PC-3 (cell line): ENCODE measurements at regions not wholly inside any gene's neighbourhood (a gene's known extent, or its start where the extent isn't known, plus 50 kb on each side); places are given as distances from the start of the nearest gene placed in this dataset.

Experiments
- ATAC-seq: fragments of 200-7000 bp; cut with Tn5 transposase; 2 replicates; pipeline ENCODE4 v1.9.1; 2020; ENCODE audit warnings: mild to moderate bottlenecking, moderate library complexity
- BruUV-seq: library from RNA; stranded (reverse); fragments of 400-500 nt; replicated peaks from 2 replicates; lab custom pipeline; 2021; lab: Mats Ljungman, UMichigan
- CTCF ChIA-PET: fragments of 300-600 bp; sonication (Branson Sonifier 250); formaldehyde crosslinking; loops from one replicate; lab custom pipeline; 2022; ENCODE audit warnings: antibody characterized with exemption; lab: Charles Lee
- POLR2A ChIA-PET: fragments of 300-600 bp; sonication (Branson Sonifier 250); formaldehyde crosslinking; loops from one replicate; lab custom pipeline; 2022; ENCODE audit warnings: antibody characterized with exemption; ENCODE audit not compliant: unreplicated experiment; lab: Charles Lee
- DNase-seq: peaks from one replicate; pipeline ENCODE4 v3.0.0-alpha.2; 2015
- H2AFZ ChIP-seq: fragments of 300-600 bp; sonication (generic); 2 replicates; pipeline ENCODE4 v1.6.0; 2016; ENCODE audit warnings: antibody characterized with exemption, low read length
- H3F3A ChIP-seq: fragments of 300-600 bp; sonication (generic); one replicate; pipeline ENCODE4 v1.6.0; 2017; ENCODE audit warnings: antibody characterized with exemption, low read length, control low read depth, mild to moderate bottlenecking; ENCODE audit not compliant: unreplicated experiment
- H3K27ac ChIP-seq: fragments of 300-600 bp; sonication (generic); 2 replicates; pipeline ENCODE4 v1.5.1; 2016; ENCODE audit warnings: mild to moderate bottlenecking, low read length
- H3K27me3 ChIP-seq: fragments of 300-600 bp; sonication (generic); 2 replicates; pipeline ENCODE4 v1.6.1; 2016; ENCODE audit warnings: low read length, mixed read lengths
- H3K36me3 ChIP-seq: fragments of 300-600 bp; sonication (generic); 2 replicates; pipeline ENCODE4 v1.6.1; 2016; ENCODE audit warnings: low read depth, mixed run types, low read length, mixed read lengths
- H3K4me1 ChIP-seq: fragments of 300-600 bp; sonication (generic); 2 replicates; pipeline ENCODE4 v1.5.1; 2016; ENCODE audit warnings: low read length; ENCODE audit not compliant: insufficient read depth
- H3K4me2 ChIP-seq: fragments of 300-600 bp; sonication (generic); 2 replicates; pipeline ENCODE4 v1.6.0; 2016; ENCODE audit warnings: low read length
- H3K4me3 ChIP-seq: fragments of 300-600 bp; sonication (generic); 2 replicates; pipeline ENCODE4 v1.5.1; 2016; ENCODE audit warnings: mild to moderate bottlenecking, low read length, mixed read lengths
- H3K79me2 ChIP-seq: fragments of 300-600 bp; sonication (generic); 2 replicates; pipeline ENCODE4 v1.6.1; 2017; ENCODE audit warnings: low read length, mixed read lengths
- H3K9ac ChIP-seq: fragments of 300-600 bp; sonication (generic); 2 replicates; pipeline ENCODE4 v1.6.0; 2016; ENCODE audit warnings: mild to moderate bottlenecking, low read length
- H3K9me2 ChIP-seq: fragments of 300-600 bp; sonication (generic); replicated peaks from 2 replicates; pipeline ENCODE4 v1.6.1; 2016; ENCODE audit warnings: mixed run types, low read length, mixed read lengths
- H3K9me3 ChIP-seq: fragments of 300-600 bp; sonication (generic); 2 replicates; pipeline ENCODE4 v1.6.1; 2016; ENCODE audit warnings: low read length, mixed read lengths
- H4K20me1 ChIP-seq: fragments of 300-600 bp; sonication (generic); 2 replicates; pipeline ENCODE4 v1.6.1; 2016; ENCODE audit warnings: low read length, mixed read lengths
- EZH2 ChIP-seq: fragments of 300-600 bp; sonication (generic); IDR thresholded peaks from one replicate; pipeline ENCODE4 v1.6.1; 2017; ENCODE audit warnings: antibody characterized with exemption, mild to moderate bottlenecking, low read length; ENCODE audit not compliant: unreplicated experiment
- EZH2phosphoT487 ChIP-seq: fragments of 300-600 bp; sonication (generic); IDR thresholded peaks from 2 replicates; pipeline ENCODE4 v1.6.1; 2018; ENCODE audit warnings: mild to moderate bottlenecking, antibody characterized with exemption, low read length, borderline replicate concordance
- intact Hi-C: fragments of 100-400 bp; cut with micrococcal nuclease; formaldehyde crosslinking; loops from 2 replicates; pipeline ENCODE4 v1.9.0; 2023
- TF ChIP-seq, protein P1 (sequence below): fragments of 300-600 bp; sonication (generic); conservative IDR thresholded peaks from 2 replicates; pipeline ENCODE4 v1.5.1; 2017; ENCODE audit warnings: antibody characterized with exemption, low read depth, mild to moderate bottlenecking, low read length

DNA sequence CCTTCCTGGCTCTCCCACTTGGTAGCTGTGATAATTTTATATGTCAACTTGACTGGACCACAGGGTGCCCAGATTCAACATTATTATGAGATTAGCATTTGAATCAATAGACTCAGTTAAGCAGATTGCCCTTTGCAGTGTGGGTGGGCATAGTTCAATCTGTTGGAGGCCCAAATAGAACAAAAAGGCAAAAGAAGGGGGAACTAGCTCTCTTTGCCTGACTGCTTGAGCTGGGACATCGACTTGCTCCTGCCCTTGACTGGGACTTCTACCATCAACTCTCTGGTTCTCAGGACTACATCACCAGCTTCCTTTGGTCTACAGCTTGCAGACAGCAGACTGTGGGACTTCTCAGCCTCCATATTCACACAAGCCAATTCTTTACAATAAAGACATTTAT, 1189.2 kb downstream of the BCL11B start:
- H3K79me2 ChIP-seq = no peaks in the 10 kb centered on the region
- DNase-seq (no peak), ATAC-seq (no peak)
- H3F3A ChIP-seq = no peaks in the 10 kb centered on the region
- H3K27ac ChIP-seq = no peak overlapping the region
- peaks cover 12% of the 10 kb centered on the region for H3K27me3 ChIP-seq
- TF ChIP-seq, protein P1, sequence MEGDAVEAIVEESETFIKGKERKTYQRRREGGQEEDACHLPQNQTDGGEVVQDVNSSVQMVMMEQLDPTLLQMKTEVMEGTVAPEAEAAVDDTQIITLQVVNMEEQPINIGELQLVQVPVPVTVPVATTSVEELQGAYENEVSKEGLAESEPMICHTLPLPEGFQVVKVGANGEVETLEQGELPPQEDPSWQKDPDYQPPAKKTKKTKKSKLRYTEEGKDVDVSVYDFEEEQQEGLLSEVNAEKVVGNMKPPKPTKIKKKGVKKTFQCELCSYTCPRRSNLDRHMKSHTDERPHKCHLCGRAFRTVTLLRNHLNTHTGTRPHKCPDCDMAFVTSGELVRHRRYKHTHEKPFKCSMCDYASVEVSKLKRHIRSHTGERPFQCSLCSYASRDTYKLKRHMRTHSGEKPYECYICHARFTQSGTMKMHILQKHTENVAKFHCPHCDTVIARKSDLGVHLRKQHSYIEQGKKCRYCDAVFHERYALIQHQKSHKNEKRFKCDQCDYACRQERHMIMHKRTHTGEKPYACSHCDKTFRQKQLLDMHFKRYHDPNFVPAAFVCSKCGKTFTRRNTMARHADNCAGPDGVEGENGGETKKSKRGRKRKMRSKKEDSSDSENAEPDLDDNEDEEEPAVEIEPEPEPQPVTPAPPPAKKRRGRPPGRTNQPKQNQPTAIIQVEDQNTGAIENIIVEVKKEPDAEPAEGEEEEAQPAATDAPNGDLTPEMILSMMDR = no peak
- TF ChIP-seq EZH2 = no peak
- TF ChIP-seq EZH2phosphoT487 = no peak
- H3K36me3 ChIP-seq = no peaks in the 10 kb centered on the region
- no peak overlapping the region for H3K4me3 ChIP-seq
- no peak overlapping the region for H3K4me2 ChIP-seq
- H4K20me1 ChIP-seq = no peaks in the 10 kb centered on the region
- intact Hi-C loops = no loop called here
- H3K9me2 ChIP-seq = no peaks in the 10 kb centered on the region
- ChIA-PET CTCF (no interaction called here), POLR2A (no interaction called here)
- H3K9ac ChIP-seq = no peak overlapping the region
- no peak overlapping the region for H2AFZ ChIP-seq
- BruUV-seq = no TSS peak
- no peaks in the 10 kb centered on the region for H3K4me1 ChIP-seq
- H3K9me3 ChIP-seq = no peaks in the 10 kb centered on the region

DNA sequence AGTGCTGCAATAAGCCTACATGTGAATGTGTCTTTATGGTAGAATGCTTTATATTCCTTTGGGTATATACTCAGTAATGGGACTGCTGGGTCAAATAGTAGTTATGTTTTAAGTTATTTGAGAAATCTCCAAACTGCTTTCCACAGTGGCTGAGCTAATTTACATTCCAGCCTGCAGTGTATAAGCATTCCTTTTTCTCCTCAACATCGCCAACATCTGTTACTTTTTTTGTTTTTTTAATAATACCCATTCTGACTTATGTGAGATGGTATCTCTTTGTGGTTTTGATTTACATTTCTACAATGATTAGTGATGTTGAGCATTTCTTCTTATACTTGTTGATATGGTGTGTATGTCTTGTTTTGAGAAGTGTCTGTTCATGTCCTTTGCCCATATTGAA, 1186.2 kb downstream of the BCL11B start:
- Histone ChIP-seq H3K4me1 (no peaks in the 10 kb centered on the region), H3K4me2 (no peak overlapping the region), H3K4me3 (no peak overlapping the region), H3K36me3 (no peaks in the 10 kb centered on the region), H3F3A (no peaks in the 10 kb centered on the region), H3K9me3 (no peaks in the 10 kb centered on the region), H4K20me1 (no peaks in the 10 kb centered on the region), H3K9ac (no peak overlapping the region), H3K27me3 (peaks cover 10% of the 10 kb centered on the region; the same call in 1 of the 2 replicates), H2AFZ (no peak overlapping the region), H3K9me2 (no peaks in the 10 kb centered on the region), H3K27ac (no peak overlapping the region), H3K79me2 (no peaks in the 10 kb centered on the region)
- TF ChIP-seq, protein P1 = no peak
- TF ChIP-seq EZH2 = no peak
- no peak for TF ChIP-seq EZH2phosphoT487
- no peak for ATAC-seq
- ChIA-PET CTCF (no interaction called here), POLR2A (no interaction called here)
- intact Hi-C loops = no loop called here
- BruUV-seq = no TSS peak
- DNase-seq = no peak

DNA sequence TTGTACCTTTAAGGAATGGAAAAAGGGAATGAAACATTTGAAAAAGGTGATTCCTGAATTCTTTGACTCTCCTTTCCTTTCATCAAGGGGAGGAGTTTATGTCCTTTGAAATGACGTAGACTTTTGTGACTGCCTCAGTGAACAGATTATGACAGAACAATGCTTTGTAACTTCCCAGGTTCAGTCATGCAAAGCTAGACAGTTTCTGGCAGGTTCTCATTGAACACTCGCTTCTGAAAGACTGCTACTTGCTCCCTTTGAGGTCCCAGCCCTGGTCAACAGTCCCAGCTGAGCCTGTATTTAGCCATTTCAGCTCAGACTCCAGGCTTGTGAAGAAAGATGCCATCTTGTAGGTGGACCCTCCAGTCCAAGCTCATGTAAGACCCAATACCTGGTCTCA, 1178.9 kb downstream of the BCL11B start:
- intact Hi-C loops = no loop called here
- ChIA-PET CTCF (no interaction called here), POLR2A (no interaction called here)
- H3K4me1 ChIP-seq = no peaks in the 10 kb centered on the region
- H3K9me3 ChIP-seq = no peaks in the 10 kb centered on the region
- TF ChIP-seq EZH2phosphoT487 = no peak
- TF ChIP-seq, protein P1 = no peak
- TF ChIP-seq EZH2 = no peak
- H4K20me1 ChIP-seq = no peaks in the 10 kb centered on the region
- no peaks in the 10 kb centered on the region for H3F3A ChIP-seq
- no peaks in the 10 kb centered on the region for H3K27me3 ChIP-seq
- no peaks in the 10 kb centered on the region for H3K9me2 ChIP-seq
- BruUV-seq = no TSS peak
- no peak overlapping the region for H3K4me2 ChIP-seq
- no peak overlapping the region for H3K4me3 ChIP-seq
- H3K27ac ChIP-seq = no peak overlapping the region
- DNase-seq (no peak), ATAC-seq (no peak)
- no peaks in the 10 kb centered on the region for H3K79me2 ChIP-seq
- no peak overlapping the region for H2AFZ ChIP-seq
- no peaks in the 10 kb centered on the region for H3K36me3 ChIP-seq
- H3K9ac ChIP-seq = no peak overlapping the region
